Uterus (tissue), 2 donors: ENCODE measurements at regions not wholly inside any gene's neighbourhood (a gene's known extent, or its start where the extent isn't known, plus 50 kb on each side); places are given as distances from the start of the nearest gene placed in this dataset.

ENCODE experiments used
- CTCF ChIP-seq, 4 experiments: fragments of 200-600 bp in 2 of 4; fragments of 450-650 bp in 2 of 4; sonication (generic) in 2 of 4; IDR thresholded peaks; one replicate each; pipeline ENCODE4 v1.5.1; 2016 to 2019; ENCODE audit warnings: antibody characterized with exemption in 4 of 4, mild to moderate bottlenecking in 2 of 4, moderate library complexity in 1 of 4
- POLR2A ChIP-seq, 2 donors: fragments of 450-650 bp; IDR thresholded peaks; one replicate each; pipeline ENCODE4 v1.6.1; 2016; ENCODE audit warnings: antibody characterized with exemption in 2 of 2, mild to moderate bottlenecking in 1 of 2, moderate library complexity in 1 of 2

DNA sequence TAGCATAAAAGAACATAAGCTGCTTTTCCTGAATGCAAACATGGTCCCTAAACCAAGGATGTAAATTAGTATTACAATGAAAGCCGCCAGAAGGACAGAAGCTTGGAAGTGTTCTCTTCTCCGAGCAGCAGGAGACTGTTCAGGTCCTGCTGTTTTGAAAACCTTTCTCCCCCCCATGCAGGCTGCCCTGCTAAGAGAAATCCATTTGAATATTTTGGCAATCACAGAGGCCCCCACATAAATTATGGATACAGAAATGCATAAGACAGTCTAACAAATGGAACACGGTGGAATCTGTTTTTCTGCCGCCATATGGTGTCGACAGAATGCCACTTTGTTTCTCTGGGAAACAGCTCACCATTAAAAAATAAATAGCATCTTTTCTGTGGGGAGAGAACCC, 600.4 kb upstream of the KLHL29 start:
- TF ChIP-seq POLR2A (IDR thresholded peaks at IDR 0.05) (no peak), CTCF (IDR thresholded peaks at IDR 0.05) (no peak)
